ENCODE measurements at regions not wholly inside any gene's neighbourhood (a gene's known extent, or its start where the extent isn't known, plus 50 kb on each side); places are given as distances from the start of the nearest gene placed in this dataset.

DNA sequence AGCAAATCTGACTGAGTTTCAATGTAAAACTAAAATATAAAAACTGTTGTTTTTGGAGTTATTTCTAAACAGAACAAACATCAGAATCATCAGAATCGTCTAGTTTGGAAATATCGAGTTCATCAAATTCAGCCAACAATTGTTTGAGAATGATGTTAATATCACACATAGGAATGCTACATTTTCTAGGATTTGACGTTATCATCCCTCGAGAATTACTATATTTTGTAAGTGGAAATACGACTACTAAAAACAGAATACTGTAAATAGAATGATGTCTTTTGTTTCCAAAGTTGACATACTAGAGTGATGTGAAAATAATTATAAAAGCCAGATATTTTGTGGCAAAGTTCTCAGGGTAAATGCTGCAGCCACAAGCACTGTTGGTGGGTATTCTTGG, 805.9 kb downstream of the TLE1 start:
- TF ChIP-seq, protein P1, sequence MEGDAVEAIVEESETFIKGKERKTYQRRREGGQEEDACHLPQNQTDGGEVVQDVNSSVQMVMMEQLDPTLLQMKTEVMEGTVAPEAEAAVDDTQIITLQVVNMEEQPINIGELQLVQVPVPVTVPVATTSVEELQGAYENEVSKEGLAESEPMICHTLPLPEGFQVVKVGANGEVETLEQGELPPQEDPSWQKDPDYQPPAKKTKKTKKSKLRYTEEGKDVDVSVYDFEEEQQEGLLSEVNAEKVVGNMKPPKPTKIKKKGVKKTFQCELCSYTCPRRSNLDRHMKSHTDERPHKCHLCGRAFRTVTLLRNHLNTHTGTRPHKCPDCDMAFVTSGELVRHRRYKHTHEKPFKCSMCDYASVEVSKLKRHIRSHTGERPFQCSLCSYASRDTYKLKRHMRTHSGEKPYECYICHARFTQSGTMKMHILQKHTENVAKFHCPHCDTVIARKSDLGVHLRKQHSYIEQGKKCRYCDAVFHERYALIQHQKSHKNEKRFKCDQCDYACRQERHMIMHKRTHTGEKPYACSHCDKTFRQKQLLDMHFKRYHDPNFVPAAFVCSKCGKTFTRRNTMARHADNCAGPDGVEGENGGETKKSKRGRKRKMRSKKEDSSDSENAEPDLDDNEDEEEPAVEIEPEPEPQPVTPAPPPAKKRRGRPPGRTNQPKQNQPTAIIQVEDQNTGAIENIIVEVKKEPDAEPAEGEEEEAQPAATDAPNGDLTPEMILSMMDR (IDR thresholded peaks at IDR 0.05): no peak
- no peak for TF ChIP-seq POLR2A (IDR thresholded peaks at IDR 0.05)

Data from adrenal gland (tissue), 5 donors.